Colonic mucosa (tissue), 4 donors: ENCODE measurements at regions not wholly inside any gene's neighbourhood (a gene's known extent, or its start where the extent isn't known, plus 50 kb on each side); places are given as distances from the start of the nearest gene placed in this dataset.
"Not testable (repeated sequence)": the region's sequence is repeated elsewhere in the genome, so short reads cannot be mapped to it uniquely, and the experiment has no call there.

Source experiments
- DNase-seq: peaks from one replicate; pipeline ENCODE4 v3.0.0-alpha.2; 2020
- H3K27ac ChIP-seq: fragments of 200-600 bp; one replicate; pipeline ENCODE4 v1.8.0; 2021
- H3K27me3 ChIP-seq: fragments of 200-600 bp; one replicate; pipeline ENCODE4 v1.8.0; 2021
- H3K36me3 ChIP-seq: fragments of 200-600 bp; one replicate; pipeline ENCODE4 v1.8.0; 2021
- H3K4me1 ChIP-seq: fragments of 200-600 bp; one replicate; pipeline ENCODE4 v1.8.0; 2021; ENCODE audit warnings: mild to moderate bottlenecking
- H3K4me3 ChIP-seq: fragments of 200-600 bp; one replicate; pipeline ENCODE4 v1.8.0; 2021
- H3K9ac ChIP-seq, 2 donors: one replicate each; pipeline ENCODE4 v1.7.0; 2013; ENCODE audit warnings: control low read depth in 2 of 2, low read depth in 2 of 2, low read length in 2 of 2
- H3K9me3 ChIP-seq: fragments of 200-600 bp; one replicate; pipeline ENCODE4 v1.8.0; 2021
- CTCF ChIP-seq: fragments of 200-600 bp; IDR thresholded peaks from one replicate; pipeline ENCODE4 v1.8.0; 2022; ENCODE audit warnings: antibody characterized with exemption, mild to moderate bottlenecking
- intact Hi-C: fragments of 100-400 bp; cut with DNase I; formaldehyde crosslinking; loops from one replicate; pipeline ENCODE4 v1.14.1; 2022
- donor health status: healthy.
- donor health status: DM: no; HTN: no; CAD: no.
- donor health status: DM: no; HTN: no; CAD: no.

- H3K27me3 ChIP-seq = no peaks in the 10 kb centered on the region
Measured at GRCh38 chr1:208988811-208989222, 594.7 kb upstream of the CAMK1G start.

GRCh38 chr1:208990456-208990855 lies 593.1 kb upstream of the CAMK1G start:
- no peaks in the 10 kb centered on the region for H3K27me3 ChIP-seq
- DNase-seq = no peak
- no peaks in the 10 kb centered on the region for H3K9me3 ChIP-seq
- H3K9ac ChIP-seq = no peak overlapping the region
- intact Hi-C loops = no loop called here
- no peaks in the 10 kb centered on the region for H3K36me3 ChIP-seq
- H3K4me3 ChIP-seq = no peak overlapping the region
- no peak overlapping the region for H3K27ac ChIP-seq
- TF ChIP-seq CTCF = no peak
- no peaks in the 10 kb centered on the region for H3K4me1 ChIP-seq

More at GRCh38 chr1:208988811-208989222, 594.7 kb upstream of the CAMK1G start:
- no peaks in the 10 kb centered on the region for H3K9me3 ChIP-seq
- no peaks in the 10 kb centered on the region for H3K36me3 ChIP-seq
- intact Hi-C loops = no loop called here
- peak overlapping the region; percentile 63 for H3K27ac ChIP-seq
- peak overlapping the region in 1 of 2 donors; percentile 69 for H3K9ac ChIP-seq
- no peaks in the 10 kb centered on the region for H3K4me1 ChIP-seq
- DNase-seq = peak; percentile 32
- H3K4me3 ChIP-seq = peak overlapping the region; percentile 12
- no peak for TF ChIP-seq CTCF

- H3K4me1 ChIP-seq, H3K36me3 ChIP-seq, H3K9me3 ChIP-seq, H3K27ac ChIP-seq, H3K27me3 ChIP-seq, DNase-seq, intact Hi-C loops, H3K9ac ChIP-seq, H3K4me3 ChIP-seq: not testable (repeated sequence)
Measured at GRCh38 chr1:208997053-208997452, 586.5 kb upstream of the CAMK1G start.

- DNase-seq = no peak
- intact Hi-C loops = no loop called here
- Histone ChIP-seq H3K4me3 (no peak overlapping the region), H3K4me1 (no peaks in the 10 kb centered on the region), H3K27ac (no peak overlapping the region), H3K27me3 (no peaks in the 10 kb centered on the region), H3K36me3 (no peaks in the 10 kb centered on the region), H3K9me3 (no peaks in the 10 kb centered on the region), H3K9ac (no peak overlapping the region)
- TF ChIP-seq CTCF = peak; percentile 23
Measured at GRCh38 chr1:208997726-208998312, 585.7 kb upstream of the CAMK1G start.

- no peak overlapping the region for H3K9ac ChIP-seq
- DNase-seq = no peak
- no peaks in the 10 kb centered on the region for H3K27me3 ChIP-seq
- H3K9me3 ChIP-seq = no peaks in the 10 kb centered on the region
- no peak overlapping the region for H3K4me3 ChIP-seq
- no peak overlapping the region for H3K27ac ChIP-seq
- H3K36me3 ChIP-seq = no peaks in the 10 kb centered on the region
- no peaks in the 10 kb centered on the region for H3K4me1 ChIP-seq
- TF ChIP-seq CTCF = no peak
- intact Hi-C loops = no loop called here
Measured at GRCh38 chr1:209008586-209008985, 574.9 kb upstream of the CAMK1G start.

- Histone ChIP-seq H3K36me3 (no peaks in the 10 kb centered on the region), H3K9ac (no peak overlapping the region), H3K27me3 (no peaks in the 10 kb centered on the region), H3K9me3 (no peaks in the 10 kb centered on the region), H3K27ac (no peak overlapping the region), H3K4me1 (no peaks in the 10 kb centered on the region), H3K4me3 (no peak overlapping the region)
- intact Hi-C loops = no loop called here
- no peak for DNase-seq
- no peak for TF ChIP-seq CTCF
Measured at GRCh38 chr1:209010475-209011230, 572.9 kb upstream of the CAMK1G start.
